ENCODE measurements at regions not wholly inside any gene's neighbourhood (a gene's known extent, or its start where the extent isn't known, plus 50 kb on each side); places are given as distances from the start of the nearest gene placed in this dataset.

DNA sequence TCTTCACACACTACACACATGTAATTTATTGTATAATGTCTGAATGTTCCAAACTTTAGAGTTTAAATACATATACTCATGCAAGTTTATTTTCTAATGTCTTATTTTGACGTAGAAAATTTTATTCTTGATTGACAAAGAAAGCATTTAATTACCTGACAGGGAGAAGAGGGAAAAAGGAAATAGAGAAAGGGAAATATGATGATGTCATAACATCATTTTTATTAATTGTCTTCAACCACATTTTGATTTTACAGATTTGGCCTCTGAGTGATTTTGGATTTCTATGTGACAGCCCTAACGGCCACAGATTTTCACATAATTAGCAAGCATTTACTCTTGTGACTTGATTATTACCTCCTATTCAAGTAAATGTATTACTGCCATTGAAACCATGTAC lies 106.1 kb upstream of the FSTL4 start:
- DNase-seq (ENCODE audit: low read depth in 4 of 4, low spot score in 2 of 4) = no peak

DNA sequence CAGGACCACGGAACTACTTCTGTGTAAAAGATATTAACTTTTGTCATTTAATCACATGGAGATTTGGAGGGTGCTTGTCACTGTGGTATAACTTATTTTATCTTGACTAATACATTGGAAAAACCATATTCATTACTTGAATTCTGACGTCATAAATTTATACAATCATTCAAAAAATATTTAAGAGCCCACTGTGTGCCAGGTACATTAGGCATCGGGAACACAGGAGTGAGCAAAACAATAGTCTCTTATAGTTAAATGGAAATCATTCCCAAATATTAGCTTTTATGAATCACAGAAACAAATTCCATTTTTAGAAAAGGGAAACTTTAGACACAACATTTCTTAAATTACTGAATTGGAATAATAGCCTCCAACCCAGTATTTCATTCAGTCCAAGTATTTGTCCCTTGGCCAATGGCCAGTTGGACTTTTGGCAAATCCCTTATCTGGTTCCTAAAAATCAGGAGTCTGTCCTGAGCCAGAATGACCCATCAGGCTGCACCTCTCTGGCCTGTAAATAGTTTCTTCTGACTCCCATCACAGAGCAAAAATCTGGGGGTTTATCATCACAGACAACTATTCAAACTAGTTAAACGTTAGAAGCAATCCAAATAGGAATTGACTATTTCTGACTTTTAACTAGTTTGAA lies 104.3 kb upstream of the FSTL4 start:
- no peak for DNase-seq (ENCODE audit: low read depth in 4 of 4, low spot score in 2 of 4)

DNA sequence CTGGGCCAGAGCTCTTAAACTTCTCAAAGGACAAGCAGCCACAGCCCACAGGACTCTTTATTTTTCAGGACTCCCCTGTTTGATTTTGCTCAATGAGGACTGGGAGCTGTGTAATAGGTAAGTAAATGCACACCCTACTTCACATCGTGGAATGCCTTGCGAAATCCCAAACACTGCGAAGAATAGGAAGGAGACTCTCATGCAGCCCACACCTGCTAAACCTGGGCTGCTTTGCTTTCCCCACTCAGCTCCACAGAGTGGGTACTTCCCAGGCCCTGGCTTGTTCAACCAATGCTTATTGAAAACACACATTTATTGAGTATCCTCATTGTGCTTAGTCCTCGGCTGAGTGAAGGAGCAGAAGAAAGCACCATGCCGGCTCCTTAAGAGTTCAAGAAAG lies 103.3 kb upstream of the FSTL4 start:
- DNase-seq (ENCODE audit: low read depth in 4 of 4, low spot score in 2 of 4) = no peak

DNA sequence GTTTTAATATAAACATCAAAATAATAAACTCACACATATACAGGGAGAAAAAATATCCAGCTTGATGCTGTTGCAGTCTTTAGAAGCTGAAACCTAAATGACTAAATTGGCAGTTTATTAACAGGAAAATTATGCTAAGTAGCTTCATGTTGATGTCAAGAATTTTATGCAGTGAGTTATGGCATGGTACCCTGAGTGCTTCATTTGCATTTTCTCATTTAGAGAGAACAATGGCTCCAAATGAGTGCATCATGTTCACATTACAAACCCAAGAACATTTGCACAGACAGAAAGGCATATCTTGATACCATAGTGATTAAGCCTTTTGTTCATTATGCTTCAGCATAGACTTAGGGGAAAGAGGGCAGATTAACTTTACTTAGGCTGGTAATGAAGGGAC lies 102.9 kb upstream of the FSTL4 start:
- no peak for DNase-seq (ENCODE audit: low read depth in 4 of 4, low spot score in 2 of 4)

DNA sequence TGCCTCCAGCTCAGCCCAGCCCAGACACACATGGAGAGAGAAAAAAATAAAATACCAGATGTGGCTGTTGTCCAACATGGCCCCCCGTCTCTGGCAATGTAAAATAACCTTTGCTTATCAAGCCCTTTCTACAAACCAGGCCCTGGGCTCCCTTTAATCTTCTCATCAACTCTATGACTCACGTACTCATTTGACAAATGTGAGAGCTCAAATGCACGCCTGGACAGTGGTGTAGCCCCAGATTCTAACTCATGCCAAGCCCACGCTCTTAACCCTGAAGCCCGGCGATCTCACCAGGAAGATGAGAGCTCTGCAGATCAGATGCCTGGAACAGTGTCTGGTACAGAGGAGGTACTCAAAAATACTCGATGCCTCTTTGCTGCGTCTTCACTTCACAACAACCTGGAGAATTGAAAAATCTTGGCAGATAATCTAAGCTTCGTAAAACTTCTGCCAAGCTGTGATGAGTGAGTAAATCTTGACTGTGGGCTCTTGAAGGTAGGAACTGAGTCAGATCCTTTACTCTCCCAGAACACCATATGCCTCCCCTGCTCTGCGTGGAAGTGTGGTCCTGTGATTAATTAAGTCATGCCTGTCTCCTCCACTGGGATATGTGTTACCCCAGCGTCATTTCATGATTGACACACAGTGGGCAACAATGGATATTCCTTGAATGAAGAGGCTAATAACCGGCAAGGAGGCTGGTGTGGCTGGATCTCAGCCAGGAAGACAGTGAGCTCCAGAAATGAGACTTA lies 102.0 kb upstream of the FSTL4 start:
- DNase-seq (ENCODE audit: low read depth in 4 of 4, low spot score in 2 of 4) = no peak

DNA sequence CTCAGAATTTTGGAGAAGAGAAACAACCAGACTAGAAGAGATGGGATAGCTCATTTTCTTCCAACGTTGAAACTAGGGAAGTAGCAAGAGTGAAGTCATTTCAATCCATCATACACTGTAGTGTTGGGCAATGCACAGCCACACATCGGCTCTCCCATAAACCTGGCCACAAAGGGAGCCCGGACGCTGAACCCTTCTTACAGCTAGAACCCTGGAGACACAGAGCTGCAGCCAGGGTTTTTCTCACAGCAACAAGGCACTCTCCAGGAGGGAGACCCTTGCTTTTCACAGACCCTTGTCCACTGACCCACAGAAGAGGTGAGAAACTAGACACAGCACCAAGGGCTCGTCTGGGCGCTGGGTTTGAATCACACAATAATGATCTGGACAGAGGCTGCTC lies 101.4 kb upstream of the FSTL4 start:
- DNase-seq (ENCODE audit: low read depth in 4 of 4, low spot score in 2 of 4) = no peak

DNA sequence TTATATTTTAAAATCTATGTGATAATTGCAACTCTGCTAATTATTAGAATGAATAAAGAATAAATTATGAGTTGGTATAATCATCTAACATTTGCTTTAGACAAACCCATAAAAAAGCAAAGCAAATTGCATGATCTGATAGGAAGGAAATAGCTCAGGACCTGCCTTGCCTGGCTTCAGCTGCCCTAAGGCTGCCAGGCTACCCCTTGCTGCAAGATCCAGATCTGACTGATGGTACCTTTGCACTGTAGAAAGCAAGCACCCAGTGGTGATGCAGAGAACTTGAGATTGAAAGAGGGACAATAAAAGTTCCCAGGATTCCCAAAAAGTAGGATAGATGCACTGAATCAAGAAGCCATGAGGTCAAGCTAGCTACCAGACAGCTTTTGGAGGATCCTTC lies 100.9 kb upstream of the FSTL4 start:
- DNase-seq (ENCODE audit: low read depth in 4 of 4, low spot score in 2 of 4) = no peak

DNA sequence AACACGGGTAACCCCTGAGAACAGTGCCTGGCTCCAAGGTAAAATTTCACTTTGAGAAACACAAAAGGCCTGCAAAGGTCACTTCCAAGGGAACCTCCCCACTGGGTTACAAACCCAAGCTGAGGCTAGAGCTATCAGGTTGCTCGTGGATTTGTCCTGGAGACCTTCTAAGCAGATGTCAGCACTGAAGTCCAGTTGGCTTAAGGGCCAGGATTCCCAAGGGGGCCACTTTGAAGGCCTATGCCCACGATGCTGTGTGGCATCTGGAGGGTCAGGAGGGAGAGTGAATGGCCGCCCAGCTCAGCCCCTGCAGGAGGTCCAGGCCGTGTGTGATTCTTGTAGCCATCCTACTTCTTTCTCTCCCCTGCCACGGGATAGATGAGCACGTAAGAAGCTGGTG lies 100.2 kb upstream of the FSTL4 start:
- DNase-seq (ENCODE audit: low read depth in 4 of 4, low spot score in 2 of 4) = no peak

DNA sequence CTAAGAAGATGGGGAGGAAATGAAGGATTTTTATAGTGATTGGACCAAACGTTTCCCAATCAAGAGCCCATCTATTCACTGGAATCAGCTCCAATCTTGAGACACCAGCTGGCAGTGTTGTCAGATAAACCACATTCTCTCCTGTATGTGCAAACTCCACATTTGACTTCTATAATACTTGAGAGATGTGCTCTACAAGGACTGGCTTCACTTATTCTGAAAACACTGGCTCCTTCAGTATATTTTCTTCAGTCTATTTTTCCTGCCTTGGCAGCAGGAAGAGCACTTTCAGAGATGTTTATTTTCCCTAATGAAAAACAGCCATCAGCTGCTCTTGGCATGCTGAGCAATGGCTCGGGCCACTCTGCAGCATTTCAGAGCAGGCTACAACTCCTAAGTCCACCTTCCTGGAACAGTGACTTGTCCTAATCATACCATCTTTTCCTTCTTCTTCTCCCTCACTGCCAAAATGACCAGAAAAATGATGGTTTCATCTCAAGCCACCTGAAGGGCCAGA lies 96.9 kb upstream of the FSTL4 start:
- DNase-seq (ENCODE audit: low read depth in 4 of 4, low spot score in 2 of 4) = no peak

DNA sequence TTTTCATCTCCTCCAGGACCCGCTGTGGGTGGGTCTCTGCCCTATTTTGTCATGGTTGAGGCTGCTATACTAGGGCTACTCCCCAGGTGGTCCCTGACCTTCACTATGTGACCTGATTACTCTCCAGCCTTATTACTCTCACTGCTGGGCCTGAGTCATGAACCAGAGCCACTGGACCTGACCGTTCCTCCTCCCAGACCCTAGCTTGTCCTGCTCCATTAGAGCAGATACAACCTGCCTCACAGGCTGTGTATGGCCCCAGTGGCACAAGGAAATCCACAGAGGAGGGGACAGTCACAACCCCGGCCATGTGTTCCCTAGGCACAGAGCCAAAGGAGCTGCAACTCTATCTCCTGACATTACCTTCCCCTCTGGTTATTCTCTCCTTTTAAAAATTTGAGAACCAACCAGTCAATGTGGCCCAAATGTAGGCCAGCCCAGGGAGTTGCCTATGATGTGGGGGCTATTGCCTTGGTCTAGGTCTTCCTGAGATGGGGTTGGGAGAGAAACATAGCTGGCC lies 96.0 kb upstream of the FSTL4 start:
- DNase-seq (ENCODE audit: low read depth in 4 of 4, low spot score in 2 of 4) = no peak

DNA sequence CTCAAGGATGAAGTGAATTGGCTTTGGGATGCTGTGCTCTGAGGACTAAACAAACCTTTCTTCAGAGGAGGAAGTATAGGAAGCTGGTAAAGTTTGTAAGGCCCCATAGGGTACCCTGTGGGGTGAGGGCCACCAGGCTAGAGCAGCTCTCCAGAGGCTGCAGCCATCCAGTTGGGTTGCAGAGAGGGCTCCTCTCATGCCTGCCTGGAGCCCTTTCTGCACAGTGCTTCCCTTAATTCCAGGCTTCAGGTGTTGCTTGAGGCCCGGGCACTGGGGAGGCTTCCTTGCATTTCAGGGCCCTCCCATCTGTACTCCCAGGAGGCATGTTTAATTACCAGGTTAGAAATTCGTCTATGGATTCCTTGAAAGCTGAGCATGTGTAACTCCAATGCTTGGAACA lies 95.3 kb upstream of the FSTL4 start:
- no peak for DNase-seq (ENCODE audit: low read depth in 4 of 4, low spot score in 2 of 4)

DNA sequence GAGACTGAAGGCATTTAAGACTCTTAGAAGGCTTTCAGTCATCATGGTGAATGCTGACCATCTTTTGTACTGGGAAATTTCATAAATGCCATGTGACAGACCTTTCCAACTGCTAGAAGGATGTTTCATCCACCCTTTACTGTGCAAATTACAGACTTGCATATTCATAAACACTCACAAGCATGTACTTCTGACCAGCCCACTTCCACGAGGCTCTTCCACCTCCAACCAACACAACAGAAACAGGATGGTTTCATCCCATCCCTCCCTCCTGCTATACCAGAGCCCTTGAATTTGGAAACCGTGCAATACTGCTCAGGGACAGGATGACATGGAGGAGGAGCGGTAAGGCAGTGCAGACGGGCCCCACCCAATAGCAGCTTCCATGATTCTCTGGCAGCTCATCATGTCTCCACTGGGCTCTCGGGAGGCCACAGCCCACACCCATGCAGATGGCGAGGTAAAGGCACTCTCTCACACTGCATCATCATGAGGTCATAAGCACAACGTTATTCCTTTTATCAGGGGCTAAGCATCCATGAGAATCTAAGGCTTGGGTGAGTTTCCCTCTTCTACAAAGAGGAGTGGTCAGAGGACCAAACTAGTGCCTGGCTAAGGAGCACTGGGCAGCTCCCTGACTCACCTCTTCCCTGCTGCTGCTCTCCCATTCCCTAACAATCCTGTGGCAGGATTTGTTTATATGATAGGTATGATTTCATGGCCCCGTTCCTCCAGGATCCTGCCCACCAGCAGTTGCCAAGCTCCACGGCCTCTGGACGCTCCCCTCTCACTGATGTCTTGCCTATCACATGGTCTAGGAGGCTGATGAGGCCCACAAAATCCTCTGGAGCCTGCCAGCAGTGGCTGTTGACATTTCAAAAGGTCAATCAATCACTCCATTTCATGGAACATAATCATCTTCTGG lies 94.4 kb upstream of the FSTL4 start:
- no peak for DNase-seq (ENCODE audit: low read depth in 4 of 4, low spot score in 2 of 4)

DNA sequence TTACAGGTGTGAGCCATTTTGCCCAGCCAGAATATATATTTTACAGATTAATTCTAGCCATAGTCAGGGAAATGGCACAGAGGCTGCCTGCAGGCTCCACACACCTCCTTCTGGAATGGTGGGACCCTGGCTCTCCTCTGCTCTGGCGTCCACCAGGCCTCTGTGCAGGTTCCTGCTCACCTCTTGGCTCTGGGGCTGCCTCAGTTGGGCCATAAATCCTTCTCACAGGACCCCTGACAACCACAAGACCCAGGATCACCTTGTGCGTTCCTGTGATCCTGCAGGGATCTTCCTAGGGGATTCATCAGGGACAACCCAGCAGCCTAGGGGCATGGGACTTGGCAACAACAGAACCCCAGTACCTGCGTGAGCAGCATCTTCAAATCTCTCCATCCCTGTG lies 93.0 kb upstream of the FSTL4 start:
- DNase-seq (ENCODE audit: low read depth in 4 of 4, low spot score in 2 of 4) = no peak

DNA sequence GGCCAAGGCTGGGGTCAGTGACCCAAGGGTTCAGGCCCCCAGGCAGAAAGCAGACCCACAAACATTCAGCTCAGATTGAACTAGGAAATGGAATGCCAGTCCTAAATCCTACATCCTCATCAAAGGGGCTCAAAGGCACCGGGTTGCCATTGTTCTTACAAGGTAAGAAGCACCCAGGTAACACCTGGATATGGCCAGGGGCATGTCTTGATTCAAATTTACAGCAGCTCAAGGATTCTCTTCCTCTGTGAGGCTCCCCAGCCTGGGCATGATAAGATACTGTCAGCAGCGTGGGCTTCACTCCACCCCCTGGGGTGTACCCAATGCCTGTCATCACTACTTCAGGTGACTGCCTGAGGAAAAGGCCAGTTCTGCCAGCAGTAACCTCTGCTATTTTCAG lies 92.1 kb upstream of the FSTL4 start:
- DNase-seq (ENCODE audit: low read depth in 4 of 4, low spot score in 2 of 4) = no peak

DNA sequence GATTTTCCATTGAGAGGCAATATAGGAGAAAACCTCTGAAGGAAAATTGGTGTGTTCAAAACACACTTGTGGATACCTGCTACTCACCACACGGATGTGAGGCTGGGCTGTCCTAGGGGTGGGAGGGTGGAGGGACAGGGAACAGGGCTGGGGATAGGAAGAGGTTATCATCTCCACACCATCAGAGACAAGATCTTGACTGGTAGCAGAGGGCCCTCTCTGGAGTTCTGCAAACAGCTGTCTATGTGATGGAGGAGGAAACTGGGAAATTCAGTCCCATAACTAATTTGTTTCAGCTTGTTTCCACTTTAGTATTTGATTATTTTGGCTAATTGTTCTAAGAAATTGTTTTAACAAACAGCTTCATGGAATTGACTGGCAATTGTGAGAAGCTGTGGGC lies 91.6 kb upstream of the FSTL4 start:
- no peak for DNase-seq (ENCODE audit: low read depth in 4 of 4, low spot score in 2 of 4)

DNA sequence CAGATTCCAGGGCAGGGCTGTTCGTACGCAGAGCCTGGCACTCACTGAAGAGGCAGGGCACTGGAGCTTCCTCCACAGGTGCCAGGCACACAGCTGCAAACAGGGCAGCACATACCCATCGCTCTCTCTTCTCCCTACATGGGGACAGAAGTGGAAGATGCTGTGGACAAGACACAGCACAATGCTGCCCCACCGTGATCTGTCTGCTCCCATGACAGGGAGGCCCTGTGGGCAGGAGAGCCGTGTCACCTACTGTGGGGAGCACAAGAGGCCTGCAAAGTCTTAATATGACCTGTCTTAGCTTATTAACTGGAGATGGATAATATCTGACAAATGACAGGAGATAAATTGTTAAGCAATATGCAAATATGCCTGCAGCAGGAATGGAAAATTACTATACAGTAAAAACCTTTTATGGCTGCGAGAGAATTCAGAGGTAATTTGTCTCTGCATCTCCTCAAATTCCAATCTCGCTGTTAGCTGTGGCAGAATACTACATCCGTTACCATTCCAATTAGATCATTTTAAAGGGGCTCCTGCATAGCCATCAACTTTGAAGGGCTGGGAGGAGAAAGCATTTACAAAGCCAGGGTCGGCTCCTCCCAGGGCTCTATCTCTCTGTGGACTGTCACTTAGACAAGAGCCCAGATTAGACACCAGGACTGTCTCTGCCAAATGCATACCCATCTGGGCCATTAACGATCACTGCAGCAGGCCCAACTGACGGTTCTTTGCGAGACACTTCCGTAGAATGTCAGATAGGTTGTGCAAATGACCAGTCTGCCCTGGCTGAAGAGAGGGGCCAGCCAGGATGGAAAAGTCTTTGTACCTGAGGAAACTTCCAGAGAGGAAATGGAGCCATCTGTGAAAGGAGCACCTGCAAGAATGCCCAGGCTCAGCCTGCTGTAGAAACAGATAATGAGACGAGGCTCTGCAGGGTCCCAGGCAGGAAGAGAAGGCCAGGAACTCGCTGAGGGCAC lies 90.7 kb upstream of the FSTL4 start:
- DNase-seq (ENCODE audit: low read depth in 4 of 4, low spot score in 2 of 4) = no peak

DNA sequence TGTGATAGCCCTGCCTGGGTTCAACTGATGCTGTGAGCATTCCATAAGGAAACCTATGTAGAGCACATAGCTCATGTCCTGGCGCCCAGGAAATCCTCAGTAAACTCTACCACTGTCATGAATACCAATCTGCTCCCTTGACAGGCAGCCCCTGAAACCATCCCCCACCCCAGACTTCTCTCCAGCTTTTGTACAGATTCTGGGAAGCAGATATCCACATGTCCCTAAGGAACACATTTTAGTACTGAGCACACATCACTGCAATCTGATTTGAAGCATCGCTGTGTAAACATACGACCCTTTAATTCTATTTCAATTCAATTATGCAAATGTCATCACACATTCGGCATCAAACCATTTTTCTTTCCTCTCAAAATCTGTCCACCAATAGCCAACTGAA lies 89.5 kb upstream of the FSTL4 start:
- DNase-seq (ENCODE audit: low read depth in 4 of 4, low spot score in 2 of 4) = no peak

DNA sequence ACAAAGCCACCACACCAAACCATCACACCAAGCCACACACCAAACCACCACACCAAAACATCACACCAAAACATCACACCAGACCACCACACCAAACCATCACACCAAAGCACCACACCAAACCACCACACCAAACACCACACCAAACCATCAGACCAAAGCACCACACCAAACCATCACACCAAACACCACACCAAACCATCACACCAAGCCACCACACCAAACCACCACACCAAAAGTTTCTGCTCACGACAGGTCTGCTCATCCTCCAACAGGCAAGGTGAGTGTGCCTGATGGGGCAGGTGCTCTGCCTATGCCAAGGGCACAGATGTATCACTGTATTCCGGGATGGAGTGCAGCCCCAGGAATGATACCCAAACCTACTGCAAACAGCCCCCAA lies 87.9 kb upstream of the FSTL4 start:
- no peak for DNase-seq (ENCODE audit: low read depth in 4 of 4, low spot score in 2 of 4)

DNA sequence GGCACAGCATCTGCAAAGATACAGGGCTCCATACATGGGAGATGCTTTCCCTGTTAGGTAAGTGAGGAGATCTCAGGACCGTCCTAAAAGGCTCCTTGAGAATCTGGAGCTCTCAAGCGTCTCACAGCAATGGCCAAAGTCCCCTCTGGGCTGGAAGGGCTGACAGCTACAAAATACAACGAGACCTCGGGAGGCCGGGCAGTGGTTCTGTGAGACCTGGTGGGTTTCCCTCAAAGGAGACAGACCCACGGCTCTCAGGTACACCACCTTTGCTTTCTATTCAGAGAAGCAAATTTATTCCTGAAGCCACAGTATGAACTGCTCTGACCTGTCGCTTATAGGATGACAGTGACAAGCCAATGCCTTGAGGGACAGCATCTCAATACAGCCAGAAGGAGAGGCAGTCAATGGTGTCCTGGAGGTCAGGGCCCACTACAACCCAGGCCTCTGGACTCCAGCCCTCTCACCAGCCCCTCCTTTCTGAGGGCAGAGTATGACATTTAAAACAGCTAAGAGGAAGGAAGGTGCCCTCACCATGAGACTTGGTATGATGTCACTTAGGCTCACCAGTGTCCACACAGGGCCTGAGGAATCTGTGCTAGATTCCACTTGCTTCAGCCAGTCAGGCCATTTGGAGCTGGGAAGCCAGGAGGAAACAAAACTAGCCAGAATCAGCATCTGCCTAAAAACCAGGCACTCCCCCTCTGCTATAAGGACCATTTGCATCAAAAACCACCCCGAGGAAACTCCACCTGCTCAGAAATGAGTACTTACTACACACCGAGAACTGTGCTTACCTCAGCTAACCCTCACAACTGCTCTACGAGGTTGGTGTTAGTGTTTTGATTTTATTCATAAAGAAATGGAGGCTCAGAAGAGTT lies 86.5 kb upstream of the FSTL4 start:
- DNase-seq (ENCODE audit: low read depth in 4 of 4, low spot score in 2 of 4) = no peak
